NCI-H2196 treated with DMSO at 0.1 percent for 48 hours (cell line): ENCODE measurements at regions not wholly inside any gene's neighbourhood (a gene's known extent, or its start where the extent isn't known, plus 50 kb on each side); places are given as distances from the start of the nearest gene placed in this dataset.
"Not testable (repeated sequence)": the region's sequence is repeated elsewhere in the genome, so short reads cannot be mapped to it uniquely, and the experiment has no call there.

Experiments used
- DNase-seq: peaks from one replicate; lab custom pipeline; 2025; ENCODE audit not compliant: unreplicated experiment; lab: John Stamatoyannopoulos, UW

GRCh38 chr21:15454931-15455330 is 274.9 kb upstream of the USP25 start:
- DNase-seq, result not testable (repeated sequence)

GRCh38 chr21:15455819-15456462 is 273.8 kb upstream of the USP25 start:
- DNase-seq, result no peak

GRCh38 chr21:15457965-15458364 is 271.8 kb upstream of the USP25 start:
- no peak for DNase-seq

DNA sequence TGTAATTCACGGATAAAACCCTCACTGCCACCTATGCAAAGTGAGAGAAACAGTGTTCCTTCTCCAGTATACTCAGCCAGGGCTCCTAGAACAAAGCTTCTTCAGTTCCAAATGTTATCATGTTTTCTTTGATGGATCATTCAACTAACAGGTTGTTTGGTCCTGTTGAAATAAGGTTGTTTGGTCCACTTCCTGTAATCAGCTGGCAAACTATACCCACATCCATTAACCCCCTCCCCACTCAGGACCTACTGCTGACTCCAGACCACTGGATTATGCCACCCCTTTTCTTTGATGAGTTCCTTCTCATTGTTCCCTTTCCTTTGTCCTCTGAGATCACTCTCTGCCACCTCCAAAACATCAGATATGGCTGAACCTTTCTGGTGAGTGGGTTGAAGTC is 267.7 kb upstream of the USP25 start:
- no peak for DNase-seq

DNA sequence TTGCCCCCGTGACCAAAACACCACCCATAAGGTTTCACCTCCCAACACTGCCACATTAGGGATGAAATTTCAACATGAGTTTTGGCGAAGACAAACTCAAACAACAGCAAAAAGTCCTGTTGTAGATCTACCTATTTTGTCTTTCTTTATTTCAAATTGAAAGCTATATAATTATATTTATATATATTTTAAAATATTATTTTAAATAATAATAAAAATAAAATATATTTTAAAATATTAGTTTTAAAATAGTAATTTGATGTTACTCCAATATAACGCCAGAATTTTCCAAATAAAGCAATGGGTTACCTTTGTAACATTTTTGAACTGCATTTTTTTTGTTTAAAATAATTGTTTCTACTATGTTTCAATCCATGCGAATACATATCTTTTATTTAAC is 263.5 kb upstream of the USP25 start:
- DNase-seq, result no peak

- no peak for DNase-seq
These were observed 261.4 kb upstream of the USP25 start for GRCh38 chr21:15468368-15468767.

- no peak for DNase-seq
These were observed 257.4 kb upstream of the USP25 start for GRCh38 chr21:15472108-15473040.

- DNase-seq, result not testable (repeated sequence)
These were observed 252.0 kb upstream of the USP25 start for GRCh38 chr21:15477773-15478172.

DNA sequence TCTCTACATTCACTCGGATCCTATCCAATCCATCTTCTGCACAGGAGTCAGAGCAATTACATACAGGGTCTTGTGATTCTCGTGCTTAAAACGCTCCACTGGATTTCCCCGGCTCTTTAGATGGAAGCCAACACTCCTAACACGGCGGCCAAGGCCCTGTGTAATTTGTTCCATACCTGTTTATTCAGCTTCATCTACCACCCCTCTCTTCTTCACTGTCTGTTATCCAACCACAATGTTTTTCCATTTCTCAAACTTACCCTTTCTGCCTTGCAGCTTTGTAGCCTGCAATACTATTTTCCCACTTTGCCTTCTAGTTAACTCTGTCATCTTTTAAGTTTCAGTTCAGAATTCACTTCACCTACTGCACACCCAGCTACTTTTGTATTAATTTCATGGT is 249.6 kb upstream of the USP25 start:
- DNase-seq, result no peak

- peak; percentile 84 for DNase-seq
These were observed 246.5 kb upstream of the USP25 start for GRCh38 chr21:15483138-15483780.

DNA sequence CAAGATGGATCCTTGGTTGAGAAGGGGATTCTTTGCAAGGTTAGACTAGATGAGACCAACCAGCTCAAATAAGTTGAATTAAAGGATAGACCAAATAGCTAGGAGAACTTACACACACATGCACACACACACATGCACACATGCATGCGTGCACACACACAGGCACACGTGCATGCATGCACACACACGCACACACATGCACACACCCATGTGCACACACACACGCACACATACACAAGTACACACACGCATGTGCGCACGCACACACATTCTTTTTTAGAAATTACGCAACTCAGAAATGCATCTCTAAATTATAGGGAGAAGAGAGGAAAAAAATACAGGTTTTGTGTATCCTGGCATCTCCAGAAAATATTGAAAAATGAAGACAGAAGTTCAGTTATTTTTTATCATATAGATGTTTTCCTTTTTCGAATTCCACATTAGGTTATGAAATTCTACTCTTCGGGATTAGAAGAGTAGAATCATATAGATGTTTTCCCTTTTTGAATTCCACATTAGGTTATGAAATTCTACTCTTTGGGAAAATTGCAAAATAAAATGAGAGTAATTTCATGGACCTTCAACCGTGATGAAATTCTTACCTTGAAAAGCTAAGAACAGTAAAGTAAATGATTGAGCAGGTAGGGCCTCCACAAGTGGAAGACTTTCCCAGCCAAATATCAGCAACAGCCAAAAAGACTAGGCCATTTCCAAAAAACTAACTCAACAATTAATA is 243.2 kb upstream of the USP25 start:
- DNase-seq, result no peak

DNA sequence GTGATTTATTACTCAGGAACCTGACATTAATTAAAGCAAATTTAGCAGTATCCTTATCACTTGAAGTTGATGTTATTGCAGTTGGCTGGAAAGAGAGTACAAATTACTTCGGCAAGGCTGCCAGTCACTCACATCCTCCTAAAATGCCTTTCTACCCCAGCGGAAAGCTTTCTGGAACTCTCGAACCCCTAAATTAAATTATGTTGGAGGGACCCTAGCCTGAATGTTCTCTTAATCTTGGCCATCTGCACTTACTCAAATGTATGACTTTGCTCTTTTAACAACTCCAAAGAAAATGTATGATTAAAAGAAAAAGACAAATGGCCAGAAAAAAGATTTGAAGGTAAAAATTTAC is 242.6 kb upstream of the USP25 start:
- no peak for DNase-seq

GRCh38 chr21:15491100-15491499 is 238.7 kb upstream of the USP25 start:
- DNase-seq, result no peak

DNA sequence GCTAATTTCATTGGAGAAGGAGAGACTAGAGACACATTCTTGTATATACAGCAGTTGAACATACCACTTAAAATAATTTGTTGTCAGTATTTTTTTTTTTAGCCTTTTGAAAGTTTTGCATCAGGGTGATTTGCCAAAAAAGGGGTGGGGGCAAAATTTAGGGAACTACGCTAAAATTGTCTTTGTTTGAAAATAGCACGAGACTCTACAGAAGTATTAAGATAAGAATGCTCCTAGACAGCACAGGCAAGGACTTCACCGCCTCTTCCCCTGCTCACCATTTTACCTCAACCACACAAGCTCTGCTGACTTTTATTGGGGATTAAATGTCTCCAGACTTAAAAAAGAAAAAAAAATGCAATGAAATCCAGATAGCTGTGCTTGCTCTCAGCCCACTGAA is 236.1 kb upstream of the USP25 start:
- DNase-seq, result no peak

DNA sequence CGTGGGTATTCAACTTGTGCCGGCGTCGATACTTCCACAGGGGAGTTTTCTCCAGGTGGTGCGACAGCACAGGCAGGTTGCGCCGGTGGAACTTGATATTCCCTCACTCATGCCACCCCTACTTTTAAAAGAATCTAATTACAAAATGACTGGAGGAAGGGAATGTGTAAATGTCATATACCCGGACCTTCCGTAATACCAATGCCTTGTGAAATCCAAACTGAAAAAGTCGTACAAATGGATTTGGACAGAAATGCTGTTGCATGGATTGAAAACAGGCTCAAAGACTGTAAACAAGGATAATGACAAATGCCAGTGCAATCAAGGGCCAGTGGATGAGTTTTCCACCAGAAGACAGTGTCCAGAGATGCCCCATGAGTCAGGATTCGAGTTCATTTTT is 235.3 kb upstream of the USP25 start:
- DNase-seq, result no peak

- DNase-seq, result no peak
These were observed 233.8 kb upstream of the USP25 start for GRCh38 chr21:15495965-15496364.

DNA sequence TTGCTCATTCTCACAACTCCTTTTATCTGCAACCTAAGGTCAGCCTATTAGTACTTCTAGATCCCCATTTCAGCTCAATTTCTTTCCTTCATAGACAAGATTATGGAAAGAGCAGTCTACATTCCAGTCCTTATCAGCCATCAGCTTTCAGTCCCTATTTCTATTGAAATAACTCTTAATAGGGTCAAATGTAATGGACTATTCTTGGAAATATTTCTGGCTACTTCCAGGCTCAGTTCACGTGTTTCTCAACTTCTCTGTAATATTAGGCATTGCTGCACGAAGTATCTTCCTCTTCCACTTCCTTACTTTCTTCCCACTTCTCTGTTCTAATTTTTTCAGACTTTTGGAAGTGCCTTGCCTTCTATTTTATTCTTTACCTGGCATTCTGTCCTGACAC is 232.9 kb upstream of the USP25 start:
- no peak for DNase-seq

DNA sequence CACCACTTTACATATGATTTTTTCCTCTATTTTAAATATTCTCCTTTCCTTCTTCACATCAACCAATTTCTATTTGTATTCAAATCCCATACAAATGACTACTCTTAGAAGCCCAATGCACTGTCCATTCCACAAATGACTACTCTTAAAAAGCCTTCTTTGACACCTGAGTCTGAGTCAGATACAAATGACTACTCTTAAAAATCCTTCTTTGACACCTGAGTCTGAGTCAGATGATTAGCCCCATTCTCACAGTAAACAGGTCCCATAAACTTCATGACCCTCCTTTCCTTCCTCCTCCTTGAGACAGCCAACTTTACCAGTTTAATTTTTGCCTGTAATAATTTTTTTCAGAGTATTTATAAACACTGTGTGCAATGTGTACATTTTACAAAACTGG is 231.3 kb upstream of the USP25 start:
- no peak for DNase-seq

DNA sequence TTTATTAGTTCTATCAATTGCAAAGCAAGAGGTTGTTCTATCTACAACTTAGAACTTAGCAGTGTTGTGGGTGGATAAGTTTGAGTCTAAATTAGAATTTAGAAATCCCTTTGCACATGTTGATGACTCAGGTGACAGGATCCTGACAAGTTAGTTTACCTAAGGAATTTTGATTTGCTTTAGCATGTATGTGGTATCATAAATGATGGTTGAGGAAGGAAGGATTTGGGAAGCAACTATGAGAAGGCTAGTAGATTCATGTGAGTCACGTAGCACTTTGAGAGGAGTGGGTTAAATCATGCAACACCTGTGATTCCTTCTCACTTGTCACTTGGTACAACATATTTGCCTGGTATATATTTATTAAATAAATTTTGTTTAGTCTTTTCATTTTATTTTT is 223.7 kb upstream of the USP25 start:
- DNase-seq, result no peak

DNA sequence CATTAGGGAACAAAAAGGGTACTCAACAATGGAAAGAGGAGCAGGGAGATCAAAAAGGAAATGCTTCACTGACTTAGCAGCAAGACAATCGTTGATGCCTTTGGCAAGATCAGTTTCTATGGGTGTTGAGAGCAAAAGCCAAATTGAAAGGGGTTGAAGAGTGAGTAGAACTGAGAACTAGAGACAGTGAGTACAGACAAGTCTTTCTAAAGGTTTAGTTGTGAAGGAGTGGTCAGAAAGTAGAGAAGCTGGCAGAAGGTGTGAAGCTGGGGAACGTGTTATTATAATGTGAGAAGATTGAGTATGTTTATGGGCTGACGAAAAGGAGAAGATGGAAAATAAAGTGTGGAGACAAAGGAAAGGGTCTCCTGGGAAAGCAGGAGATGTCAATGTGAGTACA is 221.2 kb upstream of the USP25 start:
- DNase-seq, result no peak
